Esophagus (tissue), 2 donors: ENCODE measurements at regions not wholly inside any gene's neighbourhood (a gene's known extent, or its start where the extent isn't known, plus 50 kb on each side); places are given as distances from the start of the nearest gene placed in this dataset.

ENCODE experiments used
- H3K27ac ChIP-seq, 2 donors: one replicate each; pipeline ENCODE4 v1.5.1; 2013; ENCODE audit warnings: low read depth in 2 of 2, mild to moderate bottlenecking in 2 of 2, inconsistent platforms in 1 of 2, low read length in 1 of 2, moderate library complexity in 1 of 2
- H3K27me3 ChIP-seq, 2 donors: one replicate each; pipeline ENCODE4 v1.6.1; 2013; ENCODE audit warnings: low read length in 2 of 2, control low read depth in 1 of 2, mild to moderate bottlenecking in 1 of 2; ENCODE audit not compliant: insufficient read depth in 2 of 2, control insufficient read depth in 1 of 2
- H3K36me3 ChIP-seq, 2 donors: one replicate each; pipeline ENCODE4 v1.6.1; 2013; ENCODE audit warnings: low read length in 1 of 2; ENCODE audit not compliant: control insufficient read depth in 2 of 2, insufficient read depth in 2 of 2
- H3K4me1 ChIP-seq, 2 donors: one replicate each; pipeline ENCODE4 v1.6.1; 2013; ENCODE audit warnings: low read length in 1 of 2; ENCODE audit not compliant: control insufficient read depth in 2 of 2, insufficient read depth in 2 of 2
- H3K4me3 ChIP-seq, 2 donors: one replicate each; pipeline ENCODE4 v1.5.1; 2013; ENCODE audit warnings: low read length in 2 of 2, mild to moderate bottlenecking in 2 of 2, low read depth in 1 of 2, moderate library complexity in 1 of 2
- H3K9me3 ChIP-seq, 2 donors: one replicate each; pipeline ENCODE4 v1.6.1; 2013; ENCODE audit warnings: mild to moderate bottlenecking in 2 of 2, low read depth in 1 of 2, low read length in 1 of 2, moderate library complexity in 1 of 2; ENCODE audit not compliant: control insufficient read depth in 2 of 2, insufficient read depth in 1 of 2
- WGBS, 2 donors: extraction: QIAGEN DNeasy Blood & Tissue Kit; methylation state at CpG; one replicate each; pipeline ENCODE4 v1.1.7; 2013; 5-methylcytosine and 5-hydroxymethylcytosine counted together
- donor health status: healthy with polysubstance abuse.
- donor health status: Bipolar disorder and iron deficiency.

GRCh38 chr18:50472941-50473340, 86.9 kb upstream of the MAPK4 start:
- Histone ChIP-seq H3K9me3 (no peaks in the 10 kb centered on the region), H3K27me3 (no peaks in the 10 kb centered on the region), H3K4me3 (no peak overlapping the region), H3K4me1 (no peaks in the 10 kb centered on the region), H3K27ac (no peak overlapping the region), H3K36me3 (no peaks in the 10 kb centered on the region)
- WGBS, 2 donors: 68 to 77% methylated on average over 1 of the region's 1 CpG

- Histone ChIP-seq H3K36me3 (no peaks in the 10 kb centered on the region), H3K27ac (no peak overlapping the region), H3K4me3 (no peak overlapping the region), H3K27me3 (no peaks in the 10 kb centered on the region), H3K9me3 (no peaks in the 10 kb centered on the region), H3K4me1 (no peaks in the 10 kb centered on the region)
- WGBS, 2 donors: 70 to 71% methylated on average over 5 of the region's 5 CpGs
These were observed 86.0 kb upstream of the MAPK4 start for GRCh38 chr18:50473881-50474280.

GRCh38 chr18:50475538-50476193, 84.2 kb upstream of the MAPK4 start:
- no peak overlapping the region for H3K4me3 ChIP-seq
- H3K27ac ChIP-seq: no peak overlapping the region
- H3K4me1 ChIP-seq: no peaks in the 10 kb centered on the region
- WGBS, 2 donors: 40 to 42% methylated on average over 4 of the region's 4 CpGs
- H3K36me3 ChIP-seq: no peaks in the 10 kb centered on the region
- no peaks in the 10 kb centered on the region for H3K9me3 ChIP-seq
- no peaks in the 10 kb centered on the region for H3K27me3 ChIP-seq

DNA sequence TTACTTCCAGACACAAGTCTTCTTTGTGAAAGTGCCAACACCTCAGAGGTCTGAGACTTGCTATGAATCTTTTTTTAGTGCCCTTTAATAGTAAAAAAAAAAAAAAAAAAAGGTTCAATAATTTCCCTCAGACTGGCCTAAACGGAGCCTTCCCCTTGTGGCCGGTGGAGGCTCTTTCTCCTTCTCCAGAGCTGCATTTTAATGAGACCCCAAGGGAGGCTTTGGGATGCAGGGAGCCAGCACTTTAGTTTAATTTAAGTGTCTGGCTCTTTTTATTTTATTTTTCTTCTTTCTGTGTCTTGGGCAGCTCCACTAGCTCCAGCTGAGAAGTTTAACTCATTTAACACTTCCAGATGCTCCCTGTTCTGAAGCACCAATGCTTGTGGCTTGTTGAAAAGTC, 67.8 kb upstream of the MAPK4 start:
- Histone ChIP-seq H3K27me3 (no peaks in the 10 kb centered on the region), H3K36me3 (no peaks in the 10 kb centered on the region), H3K4me3 (no peak overlapping the region), H3K9me3 (peaks cover 0 to 2% of the 10 kb centered on the region in 2 donors), H3K27ac (no peak overlapping the region), H3K4me1 (no peaks in the 10 kb centered on the region)
- WGBS, 2 donors: 51 to 52% methylated on average over 2 of the region's 2 CpGs

DNA sequence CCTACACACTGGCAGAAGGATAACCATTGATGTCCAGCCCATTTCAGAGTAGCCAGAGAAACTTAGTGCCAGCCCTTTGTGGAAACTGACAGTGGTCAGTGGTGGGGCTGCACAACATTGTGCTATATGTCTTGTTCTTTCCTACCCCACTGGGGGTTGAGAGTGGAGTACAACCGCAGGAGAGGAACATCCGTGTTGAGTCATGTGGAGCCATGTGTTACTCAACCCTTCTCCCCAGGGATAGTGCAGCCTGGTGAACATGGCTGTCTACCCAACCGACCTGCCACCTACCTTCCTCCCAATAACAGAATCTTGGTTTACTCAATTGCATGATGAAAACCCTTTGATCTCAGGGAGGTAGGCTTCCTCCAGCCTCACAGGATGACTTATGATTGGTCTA, 65.3 kb upstream of the MAPK4 start:
- no peak overlapping the region for H3K4me3 ChIP-seq
- no peak overlapping the region for H3K27ac ChIP-seq
- no peaks in the 10 kb centered on the region for H3K36me3 ChIP-seq
- WGBS, 2 donors: 85 to 89% methylated on average over 3 of the region's 3 CpGs
- H3K9me3 ChIP-seq: peaks cover 0 to 2% of the 10 kb centered on the region in 2 donors
- no peaks in the 10 kb centered on the region for H3K27me3 ChIP-seq
- no peaks in the 10 kb centered on the region for H3K4me1 ChIP-seq

GRCh38 chr18:50506362-50506761, 53.5 kb upstream of the MAPK4 start:
- WGBS, 2 donors: 73 to 74% methylated on average over 2 of the region's 2 CpGs
- no peak overlapping the region for H3K4me3 ChIP-seq
- H3K9me3 ChIP-seq: no peaks in the 10 kb centered on the region
- H3K27me3 ChIP-seq: no peaks in the 10 kb centered on the region
- no peak overlapping the region for H3K27ac ChIP-seq
- no peaks in the 10 kb centered on the region for H3K36me3 ChIP-seq
- H3K4me1 ChIP-seq: no peaks in the 10 kb centered on the region

DNA sequence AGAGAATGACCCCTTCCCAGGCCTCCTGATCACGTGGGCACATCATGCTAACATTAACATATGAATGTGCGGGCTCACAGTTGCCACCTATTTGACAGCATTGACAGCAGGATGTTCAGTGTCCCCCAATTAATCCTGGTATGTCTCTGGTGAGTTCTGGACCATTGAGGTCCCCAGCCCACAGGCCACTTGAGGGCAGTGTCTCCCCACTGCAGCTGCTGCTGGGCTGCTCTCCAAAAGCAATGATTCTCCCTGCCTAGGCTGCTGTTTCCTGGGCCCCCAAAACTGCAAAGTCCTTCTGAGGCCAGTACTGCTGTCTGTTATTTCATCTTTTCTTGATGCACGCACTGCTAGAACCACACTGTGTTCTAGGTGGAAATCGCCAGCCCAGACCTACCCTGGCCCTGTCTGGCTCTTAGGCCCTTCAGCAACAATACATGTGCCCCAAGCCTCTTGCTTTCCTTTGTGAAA, 52.7 kb upstream of the MAPK4 start:
- H3K4me3 ChIP-seq: no peak overlapping the region
- H3K9me3 ChIP-seq: no peaks in the 10 kb centered on the region
- no peak overlapping the region for H3K27ac ChIP-seq
- no peaks in the 10 kb centered on the region for H3K27me3 ChIP-seq
- 46 to 50% methylated on average over 4 of the region's 4 CpGs for WGBS, 2 donors
- no peaks in the 10 kb centered on the region for H3K36me3 ChIP-seq
- no peaks in the 10 kb centered on the region for H3K4me1 ChIP-seq

GRCh38 chr18:50508228-50508627, 51.7 kb upstream of the MAPK4 start:
- H3K4me3 ChIP-seq: no peak overlapping the region
- no peaks in the 10 kb centered on the region for H3K9me3 ChIP-seq
- WGBS, 2 donors: 91 to 92% methylated on average over 1 of the region's 1 CpG
- no peaks in the 10 kb centered on the region for H3K27me3 ChIP-seq
- H3K27ac ChIP-seq: no peak overlapping the region
- no peaks in the 10 kb centered on the region for H3K4me1 ChIP-seq
- H3K36me3 ChIP-seq: no peaks in the 10 kb centered on the region

DNA sequence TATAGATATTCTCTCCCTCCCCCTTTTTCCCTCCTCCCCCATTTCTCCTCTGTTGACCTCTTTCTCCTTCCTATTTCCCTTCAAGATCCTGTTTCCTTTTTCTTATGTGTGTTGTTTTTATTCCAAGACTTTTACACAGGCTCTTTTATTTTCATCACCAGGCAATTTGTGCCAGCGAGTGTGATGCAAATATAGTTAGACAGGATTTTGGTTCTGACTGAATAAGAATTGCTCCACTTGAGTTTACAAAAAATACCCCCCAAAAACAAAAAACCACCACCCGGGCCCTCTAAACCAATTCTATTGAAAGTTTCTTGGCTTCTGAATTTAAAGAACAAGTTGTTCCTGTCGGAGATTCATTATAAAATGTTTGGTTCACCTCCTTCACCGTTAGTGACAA, 50.9 kb upstream of the MAPK4 start:
- Histone ChIP-seq H3K4me1 (no peaks in the 10 kb centered on the region), H3K27ac (no peak overlapping the region), H3K9me3 (no peaks in the 10 kb centered on the region), H3K36me3 (no peaks in the 10 kb centered on the region), H3K4me3 (no peak overlapping the region), H3K27me3 (no peaks in the 10 kb centered on the region)
- WGBS, 2 donors: 69 to 76% methylated on average over 4 of the region's 4 CpGs
